NB4 (cell line): ENCODE measurements at regions not wholly inside any gene's neighbourhood (a gene's known extent, or its start where the extent isn't known, plus 50 kb on each side); places are given as distances from the start of the nearest gene placed in this dataset.

ENCODE experiments used
- MYC ChIP-seq: IDR thresholded peaks from 2 replicates; pipeline ENCODE4 v1.6.1; 2011; ENCODE audit warnings: low read depth, low read length
- POLR2A ChIP-seq: IDR thresholded peaks from 2 replicates; pipeline ENCODE4 v1.6.1; 2011; ENCODE audit warnings: mild to moderate bottlenecking; ENCODE audit not compliant: insufficient read length; ENCODE audit errors: extremely low read depth
- TF ChIP-seq, protein P1 (sequence below): IDR thresholded peaks from 2 replicates; pipeline ENCODE4 v1.6.1; 2011; ENCODE audit warnings: low read depth, low read length
- TF ChIP-seq, protein P2 (sequence below): IDR thresholded peaks from one replicate; pipeline ENCODE4 v1.5.1; 2012; ENCODE audit warnings: low read depth, low read length

DNA sequence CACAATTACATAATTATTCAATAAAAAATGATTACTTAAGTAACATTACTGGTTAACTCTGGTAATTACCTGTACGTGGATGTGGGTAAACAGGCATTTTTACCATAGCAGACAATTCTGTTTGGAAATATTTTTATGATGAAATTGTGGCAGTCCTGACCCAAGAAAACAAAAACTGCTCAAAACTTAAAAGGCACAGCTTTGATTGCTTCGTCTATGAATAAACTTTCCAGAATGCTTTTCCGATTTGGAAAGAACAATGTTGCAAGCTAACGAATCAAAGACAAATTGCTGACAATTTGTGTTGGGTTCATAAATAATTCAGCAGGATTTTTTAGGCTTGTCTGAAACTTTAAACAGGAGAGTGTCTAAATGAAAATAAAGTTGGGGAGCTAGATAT, 150.6 kb upstream of the GYPA start:
- TF ChIP-seq, protein P1, sequence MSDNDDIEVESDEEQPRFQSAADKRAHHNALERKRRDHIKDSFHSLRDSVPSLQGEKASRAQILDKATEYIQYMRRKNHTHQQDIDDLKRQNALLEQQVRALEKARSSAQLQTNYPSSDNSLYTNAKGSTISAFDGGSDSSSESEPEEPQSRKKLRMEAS, result no peak
- TF ChIP-seq, protein P2, sequence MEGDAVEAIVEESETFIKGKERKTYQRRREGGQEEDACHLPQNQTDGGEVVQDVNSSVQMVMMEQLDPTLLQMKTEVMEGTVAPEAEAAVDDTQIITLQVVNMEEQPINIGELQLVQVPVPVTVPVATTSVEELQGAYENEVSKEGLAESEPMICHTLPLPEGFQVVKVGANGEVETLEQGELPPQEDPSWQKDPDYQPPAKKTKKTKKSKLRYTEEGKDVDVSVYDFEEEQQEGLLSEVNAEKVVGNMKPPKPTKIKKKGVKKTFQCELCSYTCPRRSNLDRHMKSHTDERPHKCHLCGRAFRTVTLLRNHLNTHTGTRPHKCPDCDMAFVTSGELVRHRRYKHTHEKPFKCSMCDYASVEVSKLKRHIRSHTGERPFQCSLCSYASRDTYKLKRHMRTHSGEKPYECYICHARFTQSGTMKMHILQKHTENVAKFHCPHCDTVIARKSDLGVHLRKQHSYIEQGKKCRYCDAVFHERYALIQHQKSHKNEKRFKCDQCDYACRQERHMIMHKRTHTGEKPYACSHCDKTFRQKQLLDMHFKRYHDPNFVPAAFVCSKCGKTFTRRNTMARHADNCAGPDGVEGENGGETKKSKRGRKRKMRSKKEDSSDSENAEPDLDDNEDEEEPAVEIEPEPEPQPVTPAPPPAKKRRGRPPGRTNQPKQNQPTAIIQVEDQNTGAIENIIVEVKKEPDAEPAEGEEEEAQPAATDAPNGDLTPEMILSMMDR, result no peak
- TF ChIP-seq POLR2A, result no peak
- no peak for TF ChIP-seq MYC
